ENCODE measurements at regions not wholly inside any gene's neighbourhood (a gene's known extent, or its start where the extent isn't known, plus 50 kb on each side); places are given as distances from the start of the nearest gene placed in this dataset.

- DNase-seq = no peak
Measured at GRCh38 chr7:67566101-67566500, 569.5 kb downstream of the TYW1 start.

- no peak for DNase-seq
Measured at GRCh38 chr7:67571026-67571545, 574.5 kb downstream of the TYW1 start.

- DNase-seq = no peak
Measured at GRCh38 chr7:67573639-67574038, 577.0 kb downstream of the TYW1 start.

GRCh38 chr7:67588631-67589030 is 592.0 kb downstream of the TYW1 start:
- DNase-seq = no peak

- no peak for DNase-seq
Measured at GRCh38 chr7:67589183-67589582, 592.5 kb downstream of the TYW1 start.

GRCh38 chr7:67590649-67591048 is 594.0 kb downstream of the TYW1 start:
- DNase-seq = no peak

GRCh38 chr7:67593794-67594193 is 597.2 kb downstream of the TYW1 start:
- DNase-seq = no peak

GRCh38 chr7:67595431-67596180 is 599.0 kb downstream of the TYW1 start:
- no peak for DNase-seq

- no peak for DNase-seq
Measured at GRCh38 chr7:67597161-67597560, 600.5 kb downstream of the TYW1 start.

- no peak for DNase-seq
Measured at GRCh38 chr7:67598469-67598868, 601.8 kb downstream of the TYW1 start.

- no peak for DNase-seq
Measured at GRCh38 chr7:67599331-67600062, 602.9 kb downstream of the TYW1 start.

GRCh38 chr7:67602246-67602887 is 605.7 kb downstream of the TYW1 start:
- DNase-seq = no peak

- no peak for DNase-seq
Measured at GRCh38 chr7:67604461-67605386, 608.1 kb downstream of the TYW1 start.

GRCh38 chr7:67608806-67609205 is 612.2 kb downstream of the TYW1 start:
- DNase-seq = no peak

- no peak for DNase-seq
Measured at GRCh38 chr7:67610897-67611296, 614.3 kb downstream of the TYW1 start.

GRCh38 chr7:67614843-67615242 is 618.2 kb downstream of the TYW1 start:
- no peak for DNase-seq

GRCh38 chr7:67616517-67616916 is 619.9 kb downstream of the TYW1 start:
- no peak for DNase-seq

GRCh38 chr7:67618556-67619162 is 622.0 kb downstream of the TYW1 start:
- DNase-seq = no peak

GRCh38 chr7:67619175-67619574 is 622.5 kb downstream of the TYW1 start:
- DNase-seq = no peak

GRCh38 chr7:67620216-67620933 is 623.7 kb downstream of the TYW1 start:
- no peak for DNase-seq

GRCh38 chr7:67621704-67622103 is 625.1 kb downstream of the TYW1 start:
- no peak for DNase-seq
